ENCODE measurements at regions not wholly inside any gene's neighbourhood (a gene's known extent, or its start where the extent isn't known, plus 50 kb on each side); places are given as distances from the start of the nearest gene placed in this dataset.

- ChIA-PET CTCF (no interaction called here), POLR2A (no interaction called here)
- no peak for TF ChIP-seq CTCF (IDR thresholded peaks at IDR 0.05; ENCODE audit: low read depth, low read length)
- Histone ChIP-seq H3K4me3 (ENCODE audit: low read depth, low read length) (no peak overlapping the region), H3K27me3 (ENCODE audit: control insufficient read depth, insufficient read depth, low read length) (no peaks in the 10 kb centered on the region), H3K27ac (ENCODE audit: low read depth, low read length) (no peak overlapping the region), H3K9me3 (ENCODE audit: control insufficient read depth, insufficient read depth, low read length) (no peaks in the 10 kb centered on the region; the same call in 1 of the 2 replicates)
- no peak for DNase-seq (ENCODE audit: low read depth, low spot score)
Observed at GRCh38 chr14:86364634-86365033, 834.7 kb downstream of the FLRT2 start.

- Histone ChIP-seq H3K27me3 (ENCODE audit: control insufficient read depth, insufficient read depth, low read length) (no peaks in the 10 kb centered on the region), H3K4me3 (ENCODE audit: low read depth, low read length) (no peak overlapping the region), H3K9me3 (ENCODE audit: control insufficient read depth, insufficient read depth, low read length) (no peaks in the 10 kb centered on the region; the same call in 1 of the 2 replicates), H3K27ac (ENCODE audit: low read depth, low read length) (no peak overlapping the region)
- POLR2A ChIA-PET: no interaction called here
- CTCF ChIA-PET: interaction anchor here (1.1 kb wide), 1 partner anchor 10 kb away, joined by 3 read pairs; no protein-coding TSS in a partner anchor
- no peak for DNase-seq (ENCODE audit: low read depth, low spot score)
- no peak for TF ChIP-seq CTCF (IDR thresholded peaks at IDR 0.05; ENCODE audit: low read depth, low read length)
Observed at GRCh38 chr14:86363576-86363975, 833.6 kb downstream of the FLRT2 start.

GRCh38 chr14:86363047-86363446 lies 833.1 kb downstream of the FLRT2 start:
- TF ChIP-seq CTCF (IDR thresholded peaks at IDR 0.05; ENCODE audit: low read depth, low read length): no peak
- DNase-seq (ENCODE audit: low read depth, low spot score): no peak
- Histone ChIP-seq H3K27ac (ENCODE audit: low read depth, low read length) (no peak overlapping the region), H3K27me3 (ENCODE audit: control insufficient read depth, insufficient read depth, low read length) (no peaks in the 10 kb centered on the region), H3K4me3 (ENCODE audit: low read depth, low read length) (no peak overlapping the region), H3K9me3 (ENCODE audit: control insufficient read depth, insufficient read depth, low read length) (no peaks in the 10 kb centered on the region; the same call in 1 of the 2 replicates)
- CTCF ChIA-PET: interaction anchor here (1.1 kb wide), 1 partner anchor 9 kb away, joined by 3 read pairs; no protein-coding TSS in a partner anchor
- POLR2A ChIA-PET: no interaction called here

GRCh38 chr14:86357876-86358275 lies 827.9 kb downstream of the FLRT2 start:
- Histone ChIP-seq H3K4me3 (ENCODE audit: low read depth, low read length) (no peak overlapping the region), H3K27me3 (ENCODE audit: control insufficient read depth, insufficient read depth, low read length) (no peaks in the 10 kb centered on the region), H3K27ac (ENCODE audit: low read depth, low read length) (no peak overlapping the region), H3K9me3 (ENCODE audit: control insufficient read depth, insufficient read depth, low read length) (no peaks in the 10 kb centered on the region)
- ChIA-PET POLR2A (interaction anchor here (0.9 kb wide), 1 partner anchor 10 kb away, joined by 3 read pairs; no protein-coding TSS in a partner anchor), CTCF (no interaction called here)
- DNase-seq (ENCODE audit: low read depth, low spot score): no peak
- no peak for TF ChIP-seq CTCF (IDR thresholded peaks at IDR 0.05; ENCODE audit: low read depth, low read length)

GRCh38 chr14:86357119-86357518 lies 827.2 kb downstream of the FLRT2 start:
- no peaks in the 10 kb centered on the region for H3K27me3 ChIP-seq (ENCODE audit: control insufficient read depth, insufficient read depth, low read length)
- ChIA-PET CTCF (no interaction called here), POLR2A (interaction anchor here (0.9 kb wide), 1 partner anchor 11 kb away, joined by 3 read pairs; no protein-coding TSS in a partner anchor)
- H3K27ac ChIP-seq (ENCODE audit: low read depth, low read length): no peak overlapping the region
- DNase-seq (ENCODE audit: low read depth, low spot score): no peak
- no peak for TF ChIP-seq CTCF (IDR thresholded peaks at IDR 0.05; ENCODE audit: low read depth, low read length)
- H3K4me3 ChIP-seq (ENCODE audit: low read depth, low read length): no peak overlapping the region
- no peaks in the 10 kb centered on the region for H3K9me3 ChIP-seq (ENCODE audit: control insufficient read depth, insufficient read depth, low read length)

All from AG04450 (cell line).